Uterus (tissue), 3 donors: ENCODE measurements at regions not wholly inside any gene's neighbourhood (a gene's known extent, or its start where the extent isn't known, plus 50 kb on each side); places are given as distances from the start of the nearest gene placed in this dataset.

ENCODE experiments used
- DNase-seq, 2 donors: peaks; one replicate each; pipeline ENCODE4 v3.0.0-alpha.2; 2019 to 2020
- H3K27ac ChIP-seq, 2 donors: fragments of 200-600 bp; sonication (generic); 1 replicate in 1 of 2; 2 replicates in 1 of 2; pipeline ENCODE4 v1.5.1; 2016 to 2018
- H3K27me3 ChIP-seq, 2 donors: fragments of 200-600 bp; sonication (generic); one replicate each; pipeline ENCODE4 v1.5.1; 2018 to 2019; ENCODE audit warnings: control low read depth in 1 of 2
- H3K36me3 ChIP-seq, 2 donors: fragments of 200-600 bp; sonication (generic); one replicate each; pipeline ENCODE4 v1.5.1; 2019; ENCODE audit warnings: control low read depth in 1 of 2
- H3K4me1 ChIP-seq, 2 donors: fragments of 200-600 bp; sonication (generic); one replicate each; pipeline ENCODE4 v1.5.1; 2018 to 2019; ENCODE audit warnings: control low read depth in 1 of 2
- H3K4me3 ChIP-seq, 2 donors: fragments of 200-600 bp; sonication (generic); 1 replicate in 1 of 2; 2 replicates in 1 of 2; pipeline ENCODE4 v1.5.1; 2018 to 2019; ENCODE audit warnings: mild to moderate bottlenecking in 1 of 2
- H3K9me3 ChIP-seq, 2 donors: fragments of 200-600 bp; sonication (generic); one replicate each; pipeline ENCODE4 v1.5.1; 2019; ENCODE audit warnings: control low read depth in 1 of 2
- CTCF ChIP-seq, 4 experiments: fragments of 200-600 bp in 2 of 4; fragments of 450-650 bp in 2 of 4; sonication (generic) in 2 of 4; IDR thresholded peaks; one replicate each; pipeline ENCODE4 v1.5.1; 2016 to 2019; ENCODE audit warnings: antibody characterized with exemption in 4 of 4, mild to moderate bottlenecking in 2 of 4, moderate library complexity in 1 of 4
- POLR2A ChIP-seq, 2 donors: fragments of 450-650 bp; IDR thresholded peaks; one replicate each; pipeline ENCODE4 v1.6.1; 2016; ENCODE audit warnings: antibody characterized with exemption in 2 of 2, mild to moderate bottlenecking in 1 of 2, moderate library complexity in 1 of 2
- intact Hi-C: fragments of 100-400 bp; cut with DNase I; formaldehyde crosslinking; loops from one replicate; pipeline ENCODE4 v1.15.1; 2023; ENCODE audit warnings: low total_unique reads
- donor health status: DM: yes; HTN: yes; CAD: no.

GRCh38 chr1:192756314-192756713 lies 52.5 kb upstream of the RGS2 start:
- TF ChIP-seq CTCF (IDR thresholded peaks at IDR 0.05), result no peak
- TF ChIP-seq POLR2A (IDR thresholded peaks at IDR 0.05), result no peak

GRCh38 chr1:192756847-192757246 lies 52.0 kb upstream of the RGS2 start:
- intact Hi-C loops, result no loop called here
- no peaks in the 10 kb centered on the region for H3K4me1 ChIP-seq
- DNase-seq, result no peak
- H3K36me3 ChIP-seq, result peaks cover 0 to 3% of the 10 kb centered on the region in 2 donors
- H3K27me3 ChIP-seq, result no peaks in the 10 kb centered on the region
- no peak for TF ChIP-seq CTCF (IDR thresholded peaks at IDR 0.05)
- TF ChIP-seq POLR2A (IDR thresholded peaks at IDR 0.05), result no peak
- no peak overlapping the region for H3K4me3 ChIP-seq
- no peak overlapping the region for H3K27ac ChIP-seq
- no peaks in the 10 kb centered on the region for H3K9me3 ChIP-seq

More at GRCh38 chr1:192756314-192756713, 52.5 kb upstream of the RGS2 start:
- H3K4me1 ChIP-seq, result no peaks in the 10 kb centered on the region
- no peak for DNase-seq
- H3K4me3 ChIP-seq, result no peak overlapping the region
- intact Hi-C loops, result no loop called here
- no peak overlapping the region for H3K27ac ChIP-seq
- H3K36me3 ChIP-seq, result peaks cover 0 to 3% of the 10 kb centered on the region in 2 donors
- no peaks in the 10 kb centered on the region for H3K9me3 ChIP-seq
- H3K27me3 ChIP-seq, result no peaks in the 10 kb centered on the region

- DNase-seq, result no peak
- Histone ChIP-seq H3K4me3 (no peak overlapping the region), H3K4me1 (peaks cover 0 to 4% of the 10 kb centered on the region in 2 donors), H3K27me3 (no peaks in the 10 kb centered on the region), H3K9me3 (no peaks in the 10 kb centered on the region), H3K36me3 (peaks cover 0 to 3% of the 10 kb centered on the region in 2 donors), H3K27ac (no peak overlapping the region)
- TF ChIP-seq CTCF (IDR thresholded peaks at IDR 0.05) (no peak), POLR2A (IDR thresholded peaks at IDR 0.05) (no peak)
- intact Hi-C loops, result no loop called here
Observed at GRCh38 chr1:192758492-192758891, 50.3 kb upstream of the RGS2 start.
